ENCODE measurements at regions not wholly inside any gene's neighbourhood (a gene's known extent, or its start where the extent isn't known, plus 50 kb on each side); places are given as distances from the start of the nearest gene placed in this dataset.

DNA sequence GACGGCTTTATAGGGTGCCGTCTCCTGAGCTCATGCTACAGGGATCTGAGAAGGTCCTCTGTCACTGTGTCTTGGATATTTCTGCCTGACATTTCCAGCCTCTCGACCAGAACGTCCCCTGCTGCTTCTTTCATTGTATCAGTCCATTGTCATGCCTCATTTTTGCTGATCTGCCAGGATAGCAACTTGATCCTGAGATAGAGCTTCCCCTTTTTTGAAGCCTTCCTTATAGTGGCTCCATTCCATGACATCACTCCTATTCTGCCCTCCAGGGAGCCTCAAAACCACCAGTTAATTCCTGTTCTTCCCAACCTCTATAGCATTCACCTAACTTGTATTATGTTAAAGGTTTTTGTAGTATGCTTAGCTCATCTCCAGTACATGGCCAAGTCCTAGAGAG lies 431.8 kb upstream of the NOX3 start:
- ATAC-seq, result peak in 2 of 4 donors; percentile 17 to 18
- 68% methylated on average over 4 of the region's 4 CpGs for WGBS (ENCODE audit: insufficient coverage, low coverage, low lambda C conversion rate, missing lambda C conversion rate)
- intact Hi-C loops (cut with DNase I), result no loop called here

DNA sequence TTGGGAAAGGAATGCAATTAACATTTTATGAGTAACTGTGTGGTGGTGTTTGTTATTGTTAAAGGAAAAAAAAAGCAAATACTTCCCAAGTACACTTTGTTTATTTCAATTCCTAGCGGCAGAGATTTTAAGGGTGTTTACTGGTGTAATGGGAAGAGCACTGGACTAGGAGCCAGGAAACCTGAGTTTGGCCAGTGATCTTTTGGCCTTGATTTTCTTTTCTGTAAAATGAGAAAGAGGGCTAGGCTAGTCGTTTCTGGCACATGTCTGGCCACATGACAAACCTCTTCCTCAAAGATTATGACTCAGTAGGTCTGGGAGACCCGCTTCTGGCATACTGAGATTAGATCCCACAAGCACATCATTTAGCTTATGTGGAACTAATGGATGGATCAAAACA lies 428.1 kb upstream of the NOX3 start:
- DNase-seq (no peak), ATAC-seq (no peak)
- H3K36me3 ChIP-seq, result no peaks in the 10 kb centered on the region
- TF ChIP-seq CTCF (IDR thresholded peaks at IDR 0.05) (no peak), POLR2A (IDR thresholded peaks at IDR 0.05) (no peak)
- no peak overlapping the region for H3K27ac ChIP-seq
- intact Hi-C loops (cut with DNase I), result no loop called here
- no peaks in the 10 kb centered on the region for H3K27me3 ChIP-seq
- 40% methylated on average over 3 of the region's 3 CpGs for WGBS (ENCODE audit: insufficient coverage, low coverage, low lambda C conversion rate, missing lambda C conversion rate)
- no peaks in the 10 kb centered on the region for H3K9me3 ChIP-seq
- no peaks in the 10 kb centered on the region for H3K4me1 ChIP-seq
- no peak overlapping the region for H3K4me3 ChIP-seq

More for the DNA sequence above, 431.8 kb upstream of the NOX3 start:
- no peak for DNase-seq
- H3K27ac ChIP-seq, result no peak overlapping the region
- no peaks in the 10 kb centered on the region for H3K4me1 ChIP-seq
- TF ChIP-seq POLR2A (IDR thresholded peaks at IDR 0.05) (no peak), CTCF (IDR thresholded peaks at IDR 0.05) (no peak)
- no peaks in the 10 kb centered on the region for H3K27me3 ChIP-seq
- H3K36me3 ChIP-seq, result no peaks in the 10 kb centered on the region
- H3K9me3 ChIP-seq, result no peaks in the 10 kb centered on the region
- H3K4me3 ChIP-seq, result no peak overlapping the region

DNA sequence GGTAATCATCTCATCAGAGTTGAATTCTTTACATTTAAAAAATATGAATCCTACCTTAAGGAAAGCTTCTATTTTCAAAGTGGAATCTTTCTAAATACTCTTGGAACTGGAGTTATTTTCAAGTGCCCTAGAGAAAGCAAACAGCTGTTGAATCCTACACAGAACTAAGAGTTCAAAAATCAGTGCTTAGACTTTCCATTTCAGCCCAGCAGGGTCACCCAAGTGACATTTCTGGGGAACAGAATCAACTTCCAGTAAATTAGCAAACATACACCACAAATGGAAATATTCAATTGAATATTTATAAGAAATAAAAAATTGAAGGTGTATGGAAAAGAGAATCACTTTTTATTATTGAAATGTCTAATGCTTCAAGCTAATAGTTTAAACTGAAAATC lies 427.7 kb upstream of the NOX3 start:
- H3K27ac ChIP-seq, result no peak overlapping the region
- no peaks in the 10 kb centered on the region for H3K4me1 ChIP-seq
- no peaks in the 10 kb centered on the region for H3K9me3 ChIP-seq
- intact Hi-C loops (cut with DNase I), result no loop called here
- no peaks in the 10 kb centered on the region for H3K36me3 ChIP-seq
- no peak for ATAC-seq
- no peak for DNase-seq
- TF ChIP-seq POLR2A (IDR thresholded peaks at IDR 0.05) (no peak), CTCF (IDR thresholded peaks at IDR 0.05) (no peak)
- no peaks in the 10 kb centered on the region for H3K27me3 ChIP-seq
- H3K4me3 ChIP-seq, result no peak overlapping the region

GRCh38 chr6:155882527-155883333 lies 427.1 kb upstream of the NOX3 start:
- 41% methylated on average over 4 of the region's 4 CpGs for WGBS (ENCODE audit: insufficient coverage, low coverage, low lambda C conversion rate, missing lambda C conversion rate)
- H3K27me3 ChIP-seq, result no peaks in the 10 kb centered on the region
- H3K4me1 ChIP-seq, result no peaks in the 10 kb centered on the region
- H3K36me3 ChIP-seq, result no peaks in the 10 kb centered on the region
- DNase-seq, result no peak
- H3K27ac ChIP-seq, result no peak overlapping the region
- TF ChIP-seq POLR2A (IDR thresholded peaks at IDR 0.05) (no peak), CTCF (IDR thresholded peaks at IDR 0.05) (no peak)
- no peak for ATAC-seq
- H3K4me3 ChIP-seq, result no peak overlapping the region
- no peaks in the 10 kb centered on the region for H3K9me3 ChIP-seq
- intact Hi-C loops (cut with DNase I), result no loop called here
